K562 (cell line): ENCODE measurements at regions not wholly inside any gene's neighbourhood (a gene's known extent, or its start where the extent isn't known, plus 50 kb on each side); places are given as distances from the start of the nearest gene placed in this dataset.

Source experiments
- ATAC-seq: fragments of 200-7000 bp; cut with Tn5 transposase; 3 replicates; pipeline ENCODE4 v1.9.1; 2020; ENCODE audit warnings: moderate library complexity
- BruUV-seq: library from RNA; stranded (reverse); fragments of 400-500 nt; replicated peaks from 2 replicates; lab custom pipeline; 2021; lab: Mats Ljungman, UMichigan
- CTCF ChIA-PET: fragments of 300-600 bp; formaldehyde crosslinking; extraction: SDS; loops from one replicate; lab custom pipeline; 2021; ENCODE audit warnings: low intra/inter-chr PET ratio; lab: Yijun Ruan, JAX
- POLR2A ChIA-PET: fragments of 300-600, 350-650 bp; sonication (Branson Sonifier 250); formaldehyde crosslinking; extraction: SDS; loops from one replicate; lab custom pipeline; 2021; ENCODE audit warnings: antibody characterized with exemption, inconsistent platforms; lab: Yijun Ruan, JAX
- DNase-seq, 4 experiments: peaks; one replicate each; pipeline versions ENCODE4 v3.0.0 to v3.0.0-alpha.2; 2011 to 2018; ENCODE audit warnings: low spot score in 3 of 4, mixed read lengths in 3 of 4; ENCODE audit errors: extremely low read depth in 1 of 4
- FAIRE-seq: peaks from 2 replicates; lab custom pipeline; 2011; peaks lifted over from hg19 to GRCh38; lab: Jason Lieb, UNC
- H2AFZ ChIP-seq: 2 replicates; pipeline ENCODE4 v1.6.0; 2011; ENCODE audit warnings: low read depth, low read length, control low read depth, inconsistent platforms
- H3K27ac ChIP-seq: fragments of 200-600 bp; 3 replicates; pipeline ENCODE4 v1.8.0; 2011; ENCODE audit warnings: low read depth, mild to moderate bottlenecking, control low read depth, inconsistent platforms, low read length, moderate library complexity, mixed read lengths; ENCODE audit errors: extremely low read depth
- H3K27me3 ChIP-seq, 2 experiments: fragments of 300-600 bp in 1 of 2; 2 replicates in 1 of 2; 3 replicates in 1 of 2; pipeline versions ENCODE4 v1.6.0 to v1.8.0; 2011; ENCODE audit warnings: inconsistent platforms in 2 of 2, low read length in 2 of 2, mild to moderate bottlenecking in 1 of 2, mixed read lengths in 1 of 2, moderate library complexity in 1 of 2; ENCODE audit not compliant: control insufficient read depth in 2 of 2, insufficient read depth in 2 of 2
- H3K36me3 ChIP-seq: fragments of 300-600 bp; 3 replicates; pipeline ENCODE4 v1.8.0; 2011; ENCODE audit warnings: mild to moderate bottlenecking, low read length, inconsistent platforms; ENCODE audit not compliant: control insufficient read depth, insufficient read depth
- H3K4me1 ChIP-seq, 2 experiments: fragments of 200-600 bp in 1 of 2; replicated peaks in 1 of 2; 2 replicates in 1 of 2; 3 replicates in 1 of 2; pipeline versions ENCODE4 v1.5.1 to v1.8.0; 2011; ENCODE audit warnings: inconsistent platforms in 2 of 2, low read length in 2 of 2, mild to moderate bottlenecking in 1 of 2, mixed read lengths in 1 of 2, moderate library complexity in 1 of 2; ENCODE audit not compliant: control insufficient read depth in 2 of 2, insufficient read depth in 2 of 2
- H3K4me2 ChIP-seq: 2 replicates; pipeline ENCODE4 v1.6.1; 2011; ENCODE audit warnings: low read length, control low read depth, inconsistent platforms, mixed read lengths; ENCODE audit not compliant: insufficient read depth
- H3K4me3 ChIP-seq: fragments of 200-600 bp; sonication (generic), shearing (Covaris generic); 2 replicates; pipeline ENCODE4 v1.5.1; 2016; ENCODE audit warnings: control low read depth, inconsistent platforms
- H3K79me2 ChIP-seq: fragments of 200-600 bp; 3 replicates; pipeline ENCODE4 v1.8.0; 2011; ENCODE audit warnings: low read length, inconsistent platforms; ENCODE audit not compliant: control insufficient read depth, insufficient read depth
- H3K9ac ChIP-seq, 2 experiments: 2 replicates each; pipeline versions ENCODE4 v1.6.0 to v1.6.1; 2011; ENCODE audit warnings: low read depth in 2 of 2, low read length in 2 of 2, control low read depth in 1 of 2, inconsistent platforms in 1 of 2, mild to moderate bottlenecking in 1 of 2, mixed read lengths in 1 of 2; ENCODE audit not compliant: insufficient read depth in 1 of 2
- H3K9me1 ChIP-seq: one replicate; pipeline ENCODE4 v1.6.0; 2011; ENCODE audit warnings: inconsistent platforms, mild to moderate bottlenecking, low read length, moderate library complexity; ENCODE audit not compliant: control insufficient read depth, insufficient read depth
- H3K9me3 ChIP-seq: replicated peaks from 2 replicates; pipeline ENCODE4 v1.5.1; 2011; ENCODE audit warnings: low read depth, low read length, inconsistent platforms; ENCODE audit not compliant: control insufficient read depth, insufficient read depth
- H4K20me1 ChIP-seq: replicated peaks from 2 replicates; pipeline ENCODE4 v1.6.1; 2011; ENCODE audit warnings: low read length, inconsistent platforms, mixed read lengths; ENCODE audit not compliant: control insufficient read depth, insufficient read depth
- ATF6 ChIP-seq: sonication (generic); formaldehyde crosslinking; IDR thresholded peaks from 2 replicates; pipeline ENCODE4 v1.4.0; 2020; ENCODE audit warnings: mild to moderate bottlenecking, missing genetic modification reagents
- HNRNPH1 ChIP-seq: fragments of 200-400 bp; formaldehyde crosslinking; optimal IDR thresholded peaks from 2 replicates; pipeline ENCODE3; 2017; ENCODE audit warnings: low read depth, mild to moderate bottlenecking, low read length, moderate library complexity
- KLF10 ChIP-seq: fragments of 250-450 bp; sonication (Bioruptor Pico); IDR thresholded peaks from 2 replicates; pipeline ENCODE4 v1.6.1; 2021; ENCODE audit warnings: matching md5 sums
- MITF ChIP-seq: IDR thresholded peaks from 2 replicates; pipeline ENCODE4 v1.6.1; 2014; ENCODE audit warnings: antibody characterized with exemption
- POLR3G ChIP-seq: IDR thresholded peaks from 2 replicates; pipeline ENCODE4 v1.6.1; 2011; ENCODE audit not compliant: insufficient read length, insufficient replicate concordance; ENCODE audit errors: extremely low read depth
- ZNF41 ChIP-seq: fragments of 250-450 bp; sonication (Bioruptor Pico); conservative IDR thresholded peaks from 2 replicates; pipeline ENCODE4 v1.4.0; 2020; ENCODE audit warnings: mild to moderate bottlenecking
- in situ Hi-C: fragments of 300-500 bp; cut with MboI; formaldehyde crosslinking; loops from 4 replicates; pipeline ENCODE4 v1.15.0; 2018; ENCODE audit warnings: inconsistent platforms, mixed read lengths
- intact Hi-C: fragments of 100-400 bp; cut with micrococcal nuclease; formaldehyde crosslinking; loops from 2 replicates; pipeline ENCODE4 v1.14.2; 2022

DNA sequence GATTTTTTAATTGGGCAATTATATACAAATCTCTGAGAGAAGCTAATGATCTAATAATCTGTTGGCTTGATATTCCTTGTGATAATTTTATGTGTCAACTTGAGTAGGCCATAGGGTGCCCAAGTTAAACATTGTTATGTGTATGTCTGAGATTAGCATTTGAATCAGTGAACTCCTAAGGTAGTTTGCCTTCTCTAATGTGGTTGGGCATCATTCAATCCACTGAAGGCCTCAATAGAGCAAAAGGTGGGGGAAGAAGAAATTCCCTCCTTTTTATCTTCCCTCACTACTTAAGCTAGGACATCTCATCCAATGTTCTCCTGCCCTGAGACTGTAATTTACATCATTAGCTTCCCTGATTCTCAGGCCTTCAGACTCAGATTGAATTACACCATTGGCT, 394.5 kb downstream of the LMO4 start:
- Histone ChIP-seq H3K4me2 (no peak overlapping the region), H3K4me1 (no peaks in the 10 kb centered on the region), H2AFZ (no peak overlapping the region), H4K20me1 (no peaks in the 10 kb centered on the region), H3K27me3 (no peaks in the 10 kb centered on the region), H3K36me3 (no peaks in the 10 kb centered on the region), H3K4me3 (no peak overlapping the region), H3K9me1 (no peaks in the 10 kb centered on the region), H3K79me2 (no peaks in the 10 kb centered on the region), H3K27ac (no peak overlapping the region), H3K9me3 (no peaks in the 10 kb centered on the region; the same call in 1 of the 2 replicates), H3K9ac (no peak overlapping the region)
- TF ChIP-seq KLF10 (CRISPR knock-in tag) (no peak), ATF6 (CRISPR knock-in tag) (no peak), ZNF41 (CRISPR knock-in tag) (no peak), MITF (no peak), POLR3G (no peak), HNRNPH1 (no peak)
- no peak for DNase-seq
- ATAC-seq, result no peak
- intact Hi-C loops (no loop called here), in situ Hi-C loops (no loop called here)
- FAIRE-seq, result no peak
- BruUV-seq, result no TSS peak
- ChIA-PET POLR2A (interaction anchor here (0.6 kb wide), 1 partner anchor 30 kb away, joined by 3 read pairs; no protein-coding TSS in a partner anchor), CTCF (no interaction called here)
